Keratinocyte (primary cell): ENCODE measurements at regions not wholly inside any gene's neighbourhood (a gene's known extent, or its start where the extent isn't known, plus 50 kb on each side); places are given as distances from the start of the nearest gene placed in this dataset.

ENCODE experiments used
- DNase-seq: peaks from one replicate; pipeline ENCODE4 v3.0.0-alpha.2; 2011; ENCODE audit warnings: low read depth, missing footprints, low spot score
- FAIRE-seq: peaks from 2 replicates; lab custom pipeline; 2011; peaks lifted over from hg19 to GRCh38; lab: Jason Lieb, UNC
- H2AFZ ChIP-seq: 2 replicates; pipeline ENCODE4 v1.6.0; 2012; ENCODE audit warnings: low read length, control low read depth, inconsistent platforms; ENCODE audit not compliant: control insufficient read depth
- H3K27ac ChIP-seq: 2 replicates; pipeline ENCODE4 v1.5.1; 2011; ENCODE audit warnings: low read length; ENCODE audit not compliant: control insufficient read depth, insufficient read depth
- H3K27me3 ChIP-seq: 3 replicates; pipeline ENCODE4 v1.6.0; 2011; ENCODE audit warnings: low read length; ENCODE audit not compliant: control insufficient read depth, insufficient read depth; ENCODE audit errors: extremely low read depth
- H3K36me3 ChIP-seq, 2 experiments: 2 replicates in 1 of 2; 3 replicates in 1 of 2; pipeline ENCODE4 v1.5.1; 2011; ENCODE audit warnings: low read length in 2 of 2, mild to moderate bottlenecking in 1 of 2; ENCODE audit not compliant: control insufficient read depth in 2 of 2, insufficient read depth in 2 of 2; ENCODE audit errors: extremely low read depth in 1 of 2
- H3K4me1 ChIP-seq: 3 replicates; pipeline ENCODE4 v1.5.1; 2011; ENCODE audit warnings: low read length; ENCODE audit not compliant: control insufficient read depth, insufficient read depth; ENCODE audit errors: extremely low read depth
- H3K4me2 ChIP-seq: 3 replicates; pipeline ENCODE4 v1.6.0; 2011; ENCODE audit warnings: low read depth, low read length; ENCODE audit not compliant: control insufficient read depth, insufficient read depth; ENCODE audit errors: extremely low read depth
- H3K4me3 ChIP-seq, 3 experiments: fragments of 200-600 bp in 1 of 3; sonication (generic) in 1 of 3; 2 replicates in 2 of 3; 3 replicates in 1 of 3; pipeline ENCODE4 v1.5.1; 2011 to 2016; ENCODE audit warnings: low read length in 3 of 3, mild to moderate bottlenecking in 3 of 3, control low read depth in 2 of 3, inconsistent platforms in 1 of 3, low read depth in 1 of 3, mixed read lengths in 1 of 3, mixed run types in 1 of 3, moderate library complexity in 1 of 3; ENCODE audit not compliant: control insufficient read depth in 2 of 3, insufficient read depth in 2 of 3; ENCODE audit errors: extremely low read depth in 1 of 3
- H3K79me2 ChIP-seq: 2 replicates; pipeline ENCODE4 v1.6.0; 2012; ENCODE audit warnings: low read length; ENCODE audit not compliant: control insufficient read depth, insufficient read depth
- H3K9ac ChIP-seq: 3 replicates; pipeline ENCODE4 v1.6.0; 2011; ENCODE audit warnings: low read length; ENCODE audit not compliant: control insufficient read depth, insufficient read depth; ENCODE audit errors: extremely low read depth
- H3K9me1 ChIP-seq: 3 replicates; pipeline ENCODE4 v1.6.0; 2011; ENCODE audit warnings: low read length; ENCODE audit not compliant: control insufficient read depth, insufficient read depth; ENCODE audit errors: extremely low read depth
- H3K9me3 ChIP-seq: 2 replicates; pipeline ENCODE4 v1.5.1; 2012; ENCODE audit warnings: low read depth, low read length; ENCODE audit not compliant: control insufficient read depth
- H4K20me1 ChIP-seq: 3 replicates; pipeline ENCODE4 v1.6.0; 2011; ENCODE audit warnings: low read length; ENCODE audit not compliant: control insufficient read depth, insufficient read depth; ENCODE audit errors: extremely low read depth
- EZH2 ChIP-seq: IDR thresholded peaks from one replicate; pipeline ENCODE4 v1.6.1; 2012; ENCODE audit warnings: inconsistent platforms, mild to moderate bottlenecking, low read length, moderate library complexity
- dilution Hi-C: fragments of 300-500 bp; cut with MboI; formaldehyde crosslinking; loops from one replicate; pipeline ENCODE4 v1.7.0; 2020; ENCODE audit warnings: low sequenced_read_pairs; ENCODE audit not compliant: extremely low pct_ligation_motif_present
- small RNA-seq, 3 experiments: library from RNA; depleted of rRNA; stranded (forward); fragments of <200 nt; gene quantifications; one replicate each; pipeline ENCODE3, GENCODE V24; 2012; ENCODE audit warnings: low read depth in 3 of 3, low replicate concordance in 1 of 3; ENCODE audit not compliant: insufficient read length in 3 of 3
- TF ChIP-seq, protein P1 (sequence below), 3 experiments: IDR thresholded peaks in 1 of 3; conservative IDR thresholded peaks in 1 of 3; optimal IDR thresholded peaks in 1 of 3; 2 replicates in 2 of 3; 3 replicates in 1 of 3; pipeline versions ENCODE3 to v1.5.1; 2011; ENCODE audit warnings: low read length in 3 of 3, mild to moderate bottlenecking in 3 of 3, moderate library complexity in 2 of 3, control low read depth in 1 of 3, inconsistent platforms in 1 of 3; ENCODE audit not compliant: insufficient read depth in 2 of 3; ENCODE audit errors: extremely low read depth in 1 of 3

DNA sequence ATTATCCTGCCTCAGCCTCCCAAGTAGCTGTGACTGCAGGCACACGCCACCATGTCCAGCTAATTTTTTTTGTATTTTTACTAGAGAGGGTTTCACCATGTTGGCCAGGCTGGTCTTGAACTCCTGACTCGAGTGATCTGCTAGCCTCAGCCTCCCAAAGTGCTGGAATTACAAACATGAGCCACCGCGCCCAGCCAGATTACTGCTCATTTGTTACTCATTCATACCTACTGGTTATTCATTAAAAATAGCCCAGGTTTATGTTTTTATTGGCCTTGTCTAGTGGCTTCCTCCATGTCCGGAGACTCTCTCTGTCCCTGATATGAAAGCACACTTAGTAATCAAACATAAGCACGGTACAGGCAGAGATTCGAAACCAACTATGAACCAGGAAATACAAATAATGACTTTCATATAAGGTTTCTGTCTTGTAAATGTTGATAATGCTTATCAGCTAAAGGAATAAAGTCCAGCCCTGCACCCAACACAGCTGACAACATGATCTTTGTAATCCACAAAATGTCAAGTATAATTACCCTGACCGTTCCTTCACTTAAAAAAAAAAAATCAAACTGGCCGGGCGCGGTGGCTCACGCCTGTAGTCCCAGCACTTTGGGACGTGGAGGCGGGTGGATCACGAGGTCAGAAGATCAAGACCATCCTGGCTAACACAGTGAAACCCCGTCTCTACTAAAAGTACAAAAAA lies 50.4 kb upstream of the CXADR start:
- DNase-seq (no peak), FAIRE-seq (no peak)
- H3K27ac ChIP-seq: no peak overlapping the region
- H3K27me3 ChIP-seq: no peaks in the 10 kb centered on the region
- H3K4me2 ChIP-seq: no peak overlapping the region
- dilution Hi-C loops: no loop called here
- H4K20me1 ChIP-seq: peaks cover 3% of the 10 kb centered on the region
- no peak overlapping the region for H3K9ac ChIP-seq
- H3K9me1 ChIP-seq: no peaks in the 10 kb centered on the region
- H2AFZ ChIP-seq: no peak overlapping the region
- no peaks in the 10 kb centered on the region for H3K79me2 ChIP-seq
- no peak overlapping the region for H3K4me3 ChIP-seq
- TF ChIP-seq EZH2: no peak
- TF ChIP-seq, protein P1, sequence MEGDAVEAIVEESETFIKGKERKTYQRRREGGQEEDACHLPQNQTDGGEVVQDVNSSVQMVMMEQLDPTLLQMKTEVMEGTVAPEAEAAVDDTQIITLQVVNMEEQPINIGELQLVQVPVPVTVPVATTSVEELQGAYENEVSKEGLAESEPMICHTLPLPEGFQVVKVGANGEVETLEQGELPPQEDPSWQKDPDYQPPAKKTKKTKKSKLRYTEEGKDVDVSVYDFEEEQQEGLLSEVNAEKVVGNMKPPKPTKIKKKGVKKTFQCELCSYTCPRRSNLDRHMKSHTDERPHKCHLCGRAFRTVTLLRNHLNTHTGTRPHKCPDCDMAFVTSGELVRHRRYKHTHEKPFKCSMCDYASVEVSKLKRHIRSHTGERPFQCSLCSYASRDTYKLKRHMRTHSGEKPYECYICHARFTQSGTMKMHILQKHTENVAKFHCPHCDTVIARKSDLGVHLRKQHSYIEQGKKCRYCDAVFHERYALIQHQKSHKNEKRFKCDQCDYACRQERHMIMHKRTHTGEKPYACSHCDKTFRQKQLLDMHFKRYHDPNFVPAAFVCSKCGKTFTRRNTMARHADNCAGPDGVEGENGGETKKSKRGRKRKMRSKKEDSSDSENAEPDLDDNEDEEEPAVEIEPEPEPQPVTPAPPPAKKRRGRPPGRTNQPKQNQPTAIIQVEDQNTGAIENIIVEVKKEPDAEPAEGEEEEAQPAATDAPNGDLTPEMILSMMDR (optimal IDR thresholded peaks at IDR 0.05 in 1 of 3, IDR thresholded peaks at IDR 0.05 in 1 of 3, conservative IDR thresholded peaks at IDR 0.05 in 1 of 3; ENCODE audit: extremely low read depth in 1 of 3, insufficient read depth in 2 of 3, low read length in 3 of 3): no peak
- no peaks in the 10 kb centered on the region for H3K9me3 ChIP-seq
- peaks cover 27% of the 10 kb centered on the region for H3K4me1 ChIP-seq
- H3K36me3 ChIP-seq: no peaks in the 10 kb centered on the region

Small RNAs in the stretch of these regions (small RNA-seq; reads per million reads assigned to genes)
- 0.80 to 9.7 (median 4.8) reads per million in 3 experiments for gene MIR125B2
- gene MIR99A: 19.8 to 413 (median 328) reads per million in 3 experiments
- 9.8 to 121 (median 53.7) reads per million in 3 experiments for gene MIRLET7C
- gene RNU1-98P: 0 to 0.47 (median 0.25) reads per million in 3 experiments
- 0 reads per million in 3 experiments for gene RNU6-113P
- 0 reads per million in 3 experiments for gene RNU6-426P
- 0 to 1.5 (median 0) reads per million in 3 experiments for gene SNORD74B
